ENCODE measurements at regions not wholly inside any gene's neighbourhood (a gene's known extent, or its start where the extent isn't known, plus 50 kb on each side); places are given as distances from the start of the nearest gene placed in this dataset.
"Not testable (repeated sequence)": the region's sequence is repeated elsewhere in the genome, so short reads cannot be mapped to it uniquely, and the experiment has no call there.

GRCh38 chr2:15810477-15811150 is 129.7 kb upstream of the MYCN start:
- DNase-seq = no peak

- DNase-seq = no peak
These were observed 129.0 kb upstream of the MYCN start for GRCh38 chr2:15811367-15811766.

GRCh38 chr2:15812187-15812780 is 128.1 kb upstream of the MYCN start:
- no peak for DNase-seq

GRCh38 chr2:15813481-15814266 is 126.7 kb upstream of the MYCN start:
- DNase-seq = no peak

GRCh38 chr2:15814403-15814802 is 125.9 kb upstream of the MYCN start:
- DNase-seq = no peak

- DNase-seq = no peak
These were observed 125.4 kb upstream of the MYCN start for GRCh38 chr2:15814946-15815345.

GRCh38 chr2:15816226-15816625 is 124.1 kb upstream of the MYCN start:
- DNase-seq = no peak

- no peak for DNase-seq
These were observed 123.5 kb upstream of the MYCN start for GRCh38 chr2:15816674-15817406.

- no peak for DNase-seq
These were observed 122.6 kb upstream of the MYCN start for GRCh38 chr2:15817748-15818147.

GRCh38 chr2:15818318-15818753 is 122.0 kb upstream of the MYCN start:
- DNase-seq = no peak

GRCh38 chr2:15818881-15819280 is 121.5 kb upstream of the MYCN start:
- no peak for DNase-seq

GRCh38 chr2:15819562-15820256 is 120.6 kb upstream of the MYCN start:
- no peak for DNase-seq

- no peak for DNase-seq
These were observed 120.1 kb upstream of the MYCN start for GRCh38 chr2:15820257-15820566.

GRCh38 chr2:15820927-15821326 is 119.4 kb upstream of the MYCN start:
- DNase-seq = no peak

GRCh38 chr2:15822151-15823044 is 118.0 kb upstream of the MYCN start:
- DNase-seq = no peak

- DNase-seq = no peak
These were observed 116.6 kb upstream of the MYCN start for GRCh38 chr2:15823459-15824396.

GRCh38 chr2:15824467-15824866 is 115.9 kb upstream of the MYCN start:
- not testable (repeated sequence) for DNase-seq

- DNase-seq = no peak
These were observed 114.9 kb upstream of the MYCN start for GRCh38 chr2:15825276-15825980.

GRCh38 chr2:15826273-15826717 is 114.1 kb upstream of the MYCN start:
- no peak for DNase-seq

- DNase-seq = no peak
These were observed 113.3 kb upstream of the MYCN start for GRCh38 chr2:15827001-15827400.

All from NCI-H2029 (cell line).